HepG2 (cell line): ENCODE measurements at regions not wholly inside any gene's neighbourhood (a gene's known extent, or its start where the extent isn't known, plus 50 kb on each side); places are given as distances from the start of the nearest gene placed in this dataset.

Experiments
- ATAC-seq: fragments of 200-7000 bp; cut with Tn5 transposase; 3 replicates; pipeline ENCODE4 v1.9.1; 2020; ENCODE audit warnings: mild to moderate bottlenecking, moderate library complexity
- BruUV-seq: library from RNA; stranded (reverse); fragments of 400-500 nt; replicated peaks from 2 replicates; lab custom pipeline; 2021; lab: Mats Ljungman, UMichigan
- CTCF ChIA-PET: fragments of 300-600 bp; formaldehyde crosslinking; extraction: SDS; loops from one replicate; lab custom pipeline; 2021; ENCODE audit warnings: low total read pairs, inconsistent platforms, low intra/inter-chr PET ratio; lab: Yijun Ruan, JAX
- POLR2A ChIA-PET: fragments of 350-600 bp; sonication (Branson Sonifier 250); formaldehyde crosslinking; loops from one replicate; lab custom pipeline; 2020; ENCODE audit warnings: antibody characterized with exemption, inconsistent platforms; lab: Yijun Ruan, JAX
- DNase-seq: peaks from one replicate; pipeline ENCODE4 v3.0.0-alpha.2; 2015; ENCODE audit warnings: low spot score
- FAIRE-seq: peaks from 3 replicates; lab custom pipeline; 2011; peaks lifted over from hg19 to GRCh38; lab: Jason Lieb, UNC
- H2AFZ ChIP-seq: one replicate; pipeline ENCODE4 v1.6.1; 2011; ENCODE audit warnings: low read length, inconsistent platforms
- H3K27ac ChIP-seq: fragments of 300-600 bp; 3 replicates; pipeline ENCODE4 v1.8.0; 2011; ENCODE audit warnings: mixed run types, mild to moderate bottlenecking, mixed read lengths, low read length, inconsistent platforms; ENCODE audit not compliant: insufficient read depth; ENCODE audit errors: extremely low read length
- H3K27me3 ChIP-seq, 2 experiments: fragments of 200-600 bp in 1 of 2; 2 replicates in 1 of 2; 3 replicates in 1 of 2; pipeline versions ENCODE4 v1.6.0 to v1.8.0; 2011; ENCODE audit warnings: low read length in 2 of 2, mild to moderate bottlenecking in 2 of 2, moderate library complexity in 2 of 2, inconsistent platforms in 1 of 2; ENCODE audit not compliant: insufficient read depth in 2 of 2, control insufficient read depth in 1 of 2
- H3K36me3 ChIP-seq, 2 experiments: fragments of 200-600 bp in 1 of 2; replicated peaks in 1 of 2; 2 replicates in 1 of 2; 3 replicates in 1 of 2; pipeline versions ENCODE4 v1.5.1 to v1.8.0; 2011; ENCODE audit warnings: low read length in 2 of 2, inconsistent platforms in 1 of 2; ENCODE audit not compliant: insufficient read depth in 2 of 2, control insufficient read depth in 1 of 2
- H3K4me1 ChIP-seq: 2 replicates; pipeline ENCODE4 v1.5.1; 2012; ENCODE audit warnings: low read length, inconsistent platforms; ENCODE audit not compliant: insufficient read depth
- H3K4me2 ChIP-seq: 2 replicates; pipeline ENCODE4 v1.6.0; 2011; ENCODE audit warnings: low read depth, low read length, inconsistent platforms
- H3K4me3 ChIP-seq, 3 experiments: fragments of 200-600 bp in 1 of 3; sonication (generic), shearing (Covaris generic) in 1 of 3; replicated peaks in 1 of 3; 2 replicates each; pipeline ENCODE4 v1.5.1; 2011 to 2016; ENCODE audit warnings: low read length in 3 of 3, inconsistent platforms in 2 of 3, low read depth in 2 of 3, mild to moderate bottlenecking in 2 of 3, control low read depth in 1 of 3, mixed read lengths in 1 of 3; ENCODE audit not compliant: insufficient read depth in 1 of 3
- H3K79me2 ChIP-seq: one replicate; pipeline ENCODE4 v1.6.1; 2011; ENCODE audit warnings: low read length, inconsistent platforms; ENCODE audit not compliant: insufficient read depth
- H3K9ac ChIP-seq: 2 replicates; pipeline ENCODE4 v1.6.0; 2011; ENCODE audit warnings: mild to moderate bottlenecking, low read depth, low read length, inconsistent platforms; ENCODE audit not compliant: insufficient read depth
- H3K9me3 ChIP-seq: 2 replicates; pipeline ENCODE4 v1.5.1; 2012; ENCODE audit warnings: mild to moderate bottlenecking, low read length
- H4K20me1 ChIP-seq: 2 replicates; pipeline ENCODE4 v1.6.0; 2011; ENCODE audit warnings: inconsistent platforms, mild to moderate bottlenecking, low read length, moderate library complexity; ENCODE audit not compliant: insufficient read depth
- AKAP8 ChIP-seq: sonication (generic); formaldehyde crosslinking; IDR thresholded peaks from 2 replicates; pipeline ENCODE4 v1.5.1; 2020; ENCODE audit warnings: mild to moderate bottlenecking, missing genetic modification reagents
- CCAR2 ChIP-seq: fragments of 200-400 bp; formaldehyde crosslinking; optimal IDR thresholded peaks from 2 replicates; pipeline ENCODE3; 2018; ENCODE audit warnings: low read depth, mild to moderate bottlenecking, low read length, moderate library complexity
- IKZF4 ChIP-seq: sonication (generic); formaldehyde crosslinking; IDR thresholded peaks from 2 replicates; pipeline ENCODE4 v1.5.1; 2020; ENCODE audit warnings: borderline replicate concordance, mild to moderate bottlenecking, low read depth, missing genetic modification reagents; ENCODE audit errors: not compliant biosample characterization
- KDM4B ChIP-seq: sonication (generic); formaldehyde crosslinking; IDR thresholded peaks from 2 replicates; pipeline ENCODE4 v1.4.0; 2020; ENCODE audit warnings: missing genetic modification reagents
- TBL1XR1 ChIP-seq: fragments of 150-350 bp; IDR thresholded peaks from 2 replicates; pipeline ENCODE4 v1.6.1; 2014; ENCODE audit warnings: borderline replicate concordance, low read length; ENCODE audit not compliant: partially characterized antibody
- U2AF2 ChIP-seq: fragments of 200-400 bp; formaldehyde crosslinking; IDR thresholded peaks from 2 replicates; pipeline ENCODE4 v1.6.1; 2017; ENCODE audit warnings: low read depth, mild to moderate bottlenecking, low read length
- ZEB1 ChIP-seq: IDR thresholded peaks from 2 replicates; pipeline ENCODE4 v1.6.1; 2012; ENCODE audit warnings: mild to moderate bottlenecking, low read depth, inconsistent platforms; ENCODE audit not compliant: insufficient replicate concordance
- ZNF335 ChIP-seq: sonication (generic); formaldehyde crosslinking; IDR thresholded peaks from 2 replicates; pipeline ENCODE4 v1.4.0; 2020; ENCODE audit warnings: missing genetic modification reagents
- ZNF407 ChIP-seq: sonication (generic); formaldehyde crosslinking; IDR thresholded peaks from one replicate; pipeline ENCODE4 v1.5.1; 2020; ENCODE audit warnings: mild to moderate bottlenecking, missing genetic modification reagents; ENCODE audit errors: not compliant biosample characterization
- ZNF644 ChIP-seq: IDR thresholded peaks from 2 replicates; pipeline ENCODE4 v1.6.1; 2016; ENCODE audit warnings: low read depth
- ZNF766 ChIP-seq: sonication (generic); formaldehyde crosslinking; IDR thresholded peaks from 2 replicates; pipeline ENCODE4 v1.5.0; 2020; ENCODE audit warnings: missing genetic modification reagents, borderline replicate concordance
- ZSCAN25 ChIP-seq: sonication (generic); formaldehyde crosslinking; IDR thresholded peaks from 2 replicates; pipeline ENCODE4 v1.8.0; 2022; ENCODE audit warnings: mild to moderate bottlenecking, missing genetic modification reagents
- WGBS: methylation state at CpG from one replicate; pipeline ENCODE4 v1.1.6; 2017; ENCODE audit warnings: low lambda C conversion rate; 5-methylcytosine and 5-hydroxymethylcytosine counted together
- in situ Hi-C: cut with HindIII; loops from 2 replicates; pipeline ENCODE4 v1.10.0; 2017; ENCODE audit warnings: low pct_unique_long_range_greater_than_20kb; ENCODE audit not compliant: extremely low pct_ligation_motif_present
- intact Hi-C: fragments of 100-400 bp; cut with micrococcal nuclease; formaldehyde crosslinking; loops from one replicate; pipeline ENCODE4 v1.10.0; 2022; ENCODE audit not compliant: unreplicated experiment
- TF ChIP-seq, protein P1 (sequence below): sonication (generic); formaldehyde crosslinking; IDR thresholded peaks from 2 replicates; pipeline ENCODE4 v1.5.0; 2020; ENCODE audit warnings: mild to moderate bottlenecking, missing genetic modification reagents

- Histone ChIP-seq H3K4me3 (no peak overlapping the region), H3K79me2 (no peaks in the 10 kb centered on the region), H3K9ac (no peak overlapping the region), H3K27me3 (no peaks in the 10 kb centered on the region), H3K36me3 (no peaks in the 10 kb centered on the region), H3K4me1 (no peaks in the 10 kb centered on the region), H3K9me3 (no peaks in the 10 kb centered on the region), H2AFZ (no peak overlapping the region), H4K20me1 (no peaks in the 10 kb centered on the region), H3K27ac (no peak overlapping the region), H3K4me2 (no peak overlapping the region)
- DNase-seq: no peak
- no peak for TF ChIP-seq ZNF335
- no peak for TF ChIP-seq ZNF766 (CRISPR knock-in tag)
- TF ChIP-seq ZEB1: no peak
- no peak for TF ChIP-seq ZNF644 (CRISPR knock-in tag)
- no peak for TF ChIP-seq ZSCAN25
- no peak for TF ChIP-seq CCAR2
- TF ChIP-seq TBL1XR1: no peak
- no peak for TF ChIP-seq AKAP8 (CRISPR knock-in tag)
- TF ChIP-seq U2AF2: no peak
- TF ChIP-seq ZNF407 (CRISPR knock-in tag): no peak
- TF ChIP-seq, protein P1, sequence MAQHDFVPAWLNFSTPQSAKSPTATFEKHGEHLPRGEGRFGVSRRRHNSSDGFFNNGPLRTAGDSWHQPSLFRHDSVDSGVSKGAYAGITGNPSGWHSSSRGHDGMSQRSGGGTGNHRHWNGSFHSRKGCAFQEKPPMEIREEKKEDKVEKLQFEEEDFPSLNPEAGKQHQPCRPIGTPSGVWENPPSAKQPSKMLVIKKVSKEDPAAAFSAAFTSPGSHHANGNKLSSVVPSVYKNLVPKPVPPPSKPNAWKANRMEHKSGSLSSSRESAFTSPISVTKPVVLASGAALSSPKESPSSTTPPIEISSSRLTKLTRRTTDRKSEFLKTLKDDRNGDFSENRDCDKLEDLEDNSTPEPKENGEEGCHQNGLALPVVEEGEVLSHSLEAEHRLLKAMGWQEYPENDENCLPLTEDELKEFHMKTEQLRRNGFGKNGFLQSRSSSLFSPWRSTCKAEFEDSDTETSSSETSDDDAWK (CRISPR knock-in tag): no peak
- no peak for TF ChIP-seq KDM4B (CRISPR knock-in tag)
- TF ChIP-seq IKZF4 (CRISPR knock-in tag): no peak
- BruUV-seq: no TSS peak
- in situ Hi-C loops (no loop called here), intact Hi-C loops (no loop called here)
- no peak for ATAC-seq
- POLR2A ChIA-PET: no interaction called here
- 3% methylated on average over 1 of the region's 1 CpG for whole genome bisulfite sequencing
- no peak for FAIRE-seq
- CTCF ChIA-PET: no interaction called here
Measured at GRCh38 chr13:77381059-77381458, 54.2 kb upstream of the MYCBP2 start.
